T1000 (cell line): ENCODE measurements at regions not wholly inside any gene's neighbourhood (a gene's known extent, or its start where the extent isn't known, plus 50 kb on each side); places are given as distances from the start of the nearest gene placed in this dataset.

Experiments used
- DNase-seq: peaks from one replicate; lab custom pipeline; 2025; ENCODE audit warnings: mixed read lengths; lab: John Stamatoyannopoulos, UW

DNA sequence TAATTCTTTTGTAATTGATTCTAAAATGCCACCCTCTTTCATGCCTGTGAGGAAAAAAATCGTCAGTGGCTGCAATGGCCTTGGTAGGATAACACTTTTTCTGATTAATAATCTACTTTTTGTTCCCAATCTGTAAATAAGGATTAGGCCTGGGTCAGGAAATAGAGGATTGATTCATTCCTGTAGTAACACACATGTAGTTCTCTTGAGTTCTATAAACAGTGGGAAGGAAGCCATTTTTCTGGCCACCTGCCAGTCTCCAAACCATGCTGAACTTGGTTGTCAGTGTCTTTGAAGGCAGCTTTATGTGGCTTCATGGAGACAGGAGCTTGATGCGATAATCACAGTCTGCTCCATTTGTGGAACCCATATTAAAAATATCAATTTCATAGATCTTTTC, 169.3 kb upstream of the NFE2L3 start:
- DNase-seq, result no peak

DNA sequence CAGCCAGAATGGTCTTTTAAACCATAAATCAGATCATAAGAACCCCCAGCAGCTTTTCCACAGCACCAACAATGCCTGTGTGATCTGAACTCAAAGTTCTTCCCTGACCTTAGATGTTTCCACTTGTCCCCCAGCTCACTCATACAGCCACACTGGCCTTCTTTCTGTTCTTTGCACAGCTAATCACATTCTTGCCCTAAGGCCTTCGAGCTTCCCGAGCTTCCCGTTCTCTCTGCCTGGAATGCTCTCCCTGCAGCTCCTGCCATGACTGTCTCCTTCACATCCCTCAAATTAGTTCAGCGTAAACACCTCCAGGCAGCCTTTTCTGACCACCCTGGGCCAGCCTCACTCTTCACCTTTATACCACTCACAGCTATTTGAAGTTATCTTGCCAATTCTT, 166.8 kb upstream of the NFE2L3 start:
- no peak for DNase-seq

DNA sequence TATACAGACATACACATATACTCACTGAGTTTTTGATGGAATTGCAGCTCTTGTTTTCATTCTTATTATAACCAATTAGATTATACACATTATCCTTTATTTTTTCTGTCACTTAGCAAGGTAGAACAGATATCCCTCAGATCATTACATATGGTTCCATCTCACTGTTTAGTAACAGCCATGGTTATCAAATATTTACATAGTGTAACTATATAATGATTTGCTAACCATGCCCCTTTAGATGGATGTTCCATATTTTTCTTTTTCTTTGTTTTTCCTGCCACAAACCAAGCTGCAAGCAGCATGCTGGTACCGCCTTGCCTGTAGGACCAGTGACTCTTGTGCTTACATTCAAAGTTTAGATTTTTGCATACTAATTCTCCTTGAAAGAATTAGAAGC, 163.4 kb upstream of the NFE2L3 start:
- no peak for DNase-seq

DNA sequence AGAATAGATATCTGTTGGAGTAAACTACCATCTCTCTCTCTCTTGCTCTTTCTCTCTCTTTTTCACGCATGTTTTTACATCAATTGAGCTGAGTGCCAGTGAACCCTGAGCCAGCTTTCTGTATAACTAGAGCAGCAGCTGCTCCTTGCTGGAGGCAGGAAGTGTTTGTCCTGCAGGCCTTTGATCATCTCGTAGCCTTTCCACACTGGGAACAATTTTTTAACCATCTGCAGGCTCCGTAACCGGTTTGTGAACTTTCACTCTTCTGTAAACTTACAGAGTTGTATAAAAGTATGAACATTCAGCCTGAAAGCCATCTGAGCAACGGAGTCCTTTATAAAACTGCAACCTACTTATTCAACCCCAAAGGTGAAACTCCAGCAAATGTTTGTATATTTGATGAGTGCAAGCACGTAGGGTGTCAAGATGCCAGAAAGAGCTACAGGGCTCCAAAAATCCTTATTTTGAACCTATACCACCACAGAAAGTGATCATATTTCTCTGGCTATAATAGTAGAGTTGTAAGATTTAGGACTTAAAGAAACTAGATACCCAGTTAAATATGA, 162.8 kb upstream of the NFE2L3 start:
- DNase-seq, result no peak

DNA sequence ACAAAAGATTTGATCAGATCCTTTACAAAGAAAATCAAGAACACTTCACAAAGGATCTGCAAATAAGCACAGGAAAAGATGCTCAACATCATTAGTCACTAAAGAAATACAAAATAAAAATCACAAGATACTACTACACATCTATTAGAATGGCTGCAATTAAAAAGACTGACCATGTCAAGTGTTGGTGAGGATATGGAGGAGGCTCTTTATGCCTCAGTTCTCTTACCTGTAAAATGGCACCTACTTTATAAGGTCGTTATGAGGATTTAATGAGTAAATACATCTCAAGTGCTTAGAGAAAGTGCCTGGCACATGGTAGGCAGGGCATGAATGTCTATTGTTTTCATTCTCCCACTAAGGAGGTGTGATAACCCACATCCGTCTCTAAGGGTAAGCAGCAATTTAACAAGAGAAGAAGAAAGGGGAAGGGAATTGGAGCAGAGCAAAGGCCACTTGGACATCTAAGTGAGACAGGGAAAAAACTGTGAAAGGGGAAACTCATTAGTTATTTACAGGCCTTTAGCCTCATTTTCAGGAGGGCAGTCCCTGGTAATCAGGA, 157.5 kb upstream of the NFE2L3 start:
- DNase-seq, result no peak

DNA sequence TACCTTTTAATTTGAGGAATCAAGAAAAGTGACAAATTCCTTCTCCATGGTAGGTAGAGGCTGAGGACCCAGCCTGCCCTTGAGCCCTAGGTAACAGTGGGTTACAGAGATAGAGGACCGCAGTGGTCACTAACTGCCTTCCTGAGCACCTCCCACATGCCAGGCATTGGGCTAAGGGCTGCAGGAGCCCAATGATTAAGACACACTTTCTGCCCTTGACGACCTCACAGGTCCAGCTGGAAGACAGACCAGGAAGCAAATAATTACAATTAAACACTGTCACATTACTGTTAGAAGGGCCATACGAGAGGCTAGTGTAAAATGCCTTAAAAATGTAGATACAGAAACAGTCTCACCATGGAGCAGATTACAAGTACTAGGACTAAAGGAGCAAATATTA, 156.8 kb upstream of the NFE2L3 start:
- no peak for DNase-seq

DNA sequence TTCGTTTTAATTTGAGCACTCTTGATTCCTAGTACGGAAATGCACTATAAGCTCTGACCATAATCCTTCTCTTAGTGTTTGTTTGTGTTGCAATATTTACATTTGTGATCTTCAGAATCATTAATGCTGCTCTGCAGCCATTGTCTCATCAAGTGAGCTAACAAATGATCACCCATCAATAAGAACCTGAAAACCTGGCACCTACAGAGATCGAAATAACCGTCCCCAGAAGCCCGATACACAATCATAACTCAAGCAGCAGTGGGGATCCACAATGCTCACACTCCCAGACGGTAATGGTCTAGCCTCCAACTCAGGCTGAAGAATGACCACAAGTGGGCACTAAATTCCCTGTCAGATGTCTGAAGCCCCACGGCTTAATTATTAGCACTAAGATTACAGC, 156.0 kb upstream of the NFE2L3 start:
- DNase-seq, result no peak

DNA sequence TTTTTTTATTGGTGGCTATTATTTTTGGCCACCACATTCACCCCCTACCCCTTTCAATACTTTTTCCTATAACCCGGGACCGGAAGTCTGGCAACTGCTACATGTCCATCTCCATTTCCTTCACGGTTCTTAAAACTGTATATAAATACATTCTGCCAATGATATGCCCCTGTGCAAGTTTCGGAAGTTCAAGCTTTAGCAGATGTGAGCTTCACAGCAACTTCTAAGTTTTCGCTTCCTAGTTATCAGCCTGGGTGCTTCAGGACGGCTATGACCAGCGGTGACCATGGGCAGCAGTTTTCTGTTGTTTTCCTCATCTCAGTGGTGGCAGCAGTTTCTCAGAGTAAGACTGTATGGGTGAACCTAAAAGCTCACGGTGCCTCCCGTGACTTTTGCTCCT, 153.5 kb upstream of the NFE2L3 start:
- no peak for DNase-seq

DNA sequence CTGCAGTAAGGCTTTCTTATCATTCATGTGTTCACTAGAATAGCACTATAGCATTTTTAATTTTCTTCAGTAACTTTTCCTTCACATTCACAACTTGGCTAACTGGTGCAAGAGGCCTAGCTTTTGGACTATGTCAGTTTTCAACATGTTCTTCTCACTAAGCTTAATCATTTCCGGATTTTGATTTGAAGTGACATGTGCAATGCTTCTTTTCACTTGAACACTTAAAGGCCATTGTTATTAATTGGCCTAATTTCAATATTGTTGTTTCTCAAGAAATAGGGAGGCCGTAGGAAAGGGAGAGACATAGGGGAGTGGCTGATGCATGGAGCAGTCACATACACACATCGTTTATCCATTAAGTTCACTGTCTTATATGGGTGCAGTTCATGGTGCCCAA, 151.2 kb upstream of the NFE2L3 start:
- no peak for DNase-seq

DNA sequence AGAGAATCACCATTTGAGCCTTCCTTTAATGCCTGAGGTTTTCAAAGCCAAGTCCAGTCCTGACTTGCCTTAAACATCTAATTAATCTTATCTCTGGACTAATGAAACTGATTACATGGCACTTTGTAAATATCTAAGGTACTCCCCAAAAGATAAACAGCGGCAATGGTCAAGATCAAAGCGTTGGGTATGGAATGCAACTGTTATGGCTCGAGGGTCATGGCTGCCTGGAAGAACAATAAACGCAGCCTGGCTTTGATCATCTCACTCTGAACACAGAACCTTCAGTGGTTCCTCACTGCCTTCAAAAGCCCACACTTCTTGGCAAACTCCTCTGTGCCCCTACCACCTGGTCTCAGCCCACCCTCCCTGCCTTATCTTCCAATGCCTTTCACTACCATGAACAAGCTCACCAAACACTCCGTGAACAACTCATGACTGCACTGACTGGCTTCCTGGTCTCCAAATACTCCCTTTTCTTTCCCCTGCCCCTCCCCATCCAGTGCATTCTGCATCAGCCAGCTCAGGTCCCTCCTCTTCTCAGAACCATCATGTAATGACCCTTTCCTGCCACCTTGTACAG, 150.2 kb upstream of the NFE2L3 start:
- DNase-seq, result no peak

DNA sequence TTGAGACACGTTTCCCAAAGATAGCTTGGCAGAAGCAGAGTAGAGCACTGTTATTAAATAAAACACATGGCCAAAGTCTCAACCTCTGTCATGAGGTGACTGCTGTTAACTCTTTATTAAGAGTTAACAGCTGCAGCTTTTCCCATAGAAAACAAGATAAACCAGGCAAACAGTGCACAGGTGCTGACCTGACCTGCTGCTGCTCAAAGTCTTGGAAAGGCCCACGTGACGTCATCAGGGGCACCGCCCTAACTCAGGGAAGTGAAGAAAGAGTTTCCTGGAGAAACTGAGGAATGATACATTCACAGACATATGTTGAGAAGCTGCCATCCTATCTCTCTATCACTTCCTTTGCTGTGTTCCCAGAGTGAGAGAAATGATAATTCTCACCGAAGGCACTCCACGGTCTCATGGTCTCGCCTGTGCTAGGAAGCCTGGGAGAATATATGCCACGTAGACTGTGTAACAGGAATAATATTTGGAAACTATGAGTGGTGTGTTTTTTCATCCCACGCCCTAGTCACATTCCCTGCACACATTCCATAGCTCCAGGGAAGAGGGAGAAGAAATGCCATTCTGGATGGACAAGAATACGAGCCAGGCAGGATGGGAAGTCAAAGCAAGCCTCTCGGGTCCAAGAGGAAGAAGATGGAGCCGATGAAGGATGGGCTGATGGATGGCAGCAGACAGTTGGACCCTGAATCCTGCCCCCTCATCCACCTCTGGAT, 146.2 kb upstream of the NFE2L3 start:
- DNase-seq, result no peak

DNA sequence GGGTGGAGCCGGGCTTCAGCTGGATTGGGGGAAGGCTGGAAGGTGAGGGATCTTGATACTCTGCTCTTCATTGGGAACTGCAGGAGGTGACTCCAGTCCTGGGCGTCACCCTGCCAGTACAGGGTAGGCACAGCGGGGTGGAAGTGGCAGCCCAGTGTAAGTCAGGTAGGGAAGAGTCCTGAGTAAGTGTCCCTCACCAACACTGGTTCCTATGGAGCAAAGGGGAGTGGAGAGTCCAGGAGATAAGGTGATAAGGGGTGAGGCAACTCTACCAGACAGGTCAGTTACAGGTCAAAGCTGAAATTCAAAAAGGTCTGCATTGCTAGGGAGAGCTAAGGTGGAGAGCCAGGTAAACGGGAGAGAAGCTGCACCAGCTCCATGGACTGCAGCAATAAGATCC, 145.6 kb upstream of the NFE2L3 start:
- DNase-seq, result no peak

DNA sequence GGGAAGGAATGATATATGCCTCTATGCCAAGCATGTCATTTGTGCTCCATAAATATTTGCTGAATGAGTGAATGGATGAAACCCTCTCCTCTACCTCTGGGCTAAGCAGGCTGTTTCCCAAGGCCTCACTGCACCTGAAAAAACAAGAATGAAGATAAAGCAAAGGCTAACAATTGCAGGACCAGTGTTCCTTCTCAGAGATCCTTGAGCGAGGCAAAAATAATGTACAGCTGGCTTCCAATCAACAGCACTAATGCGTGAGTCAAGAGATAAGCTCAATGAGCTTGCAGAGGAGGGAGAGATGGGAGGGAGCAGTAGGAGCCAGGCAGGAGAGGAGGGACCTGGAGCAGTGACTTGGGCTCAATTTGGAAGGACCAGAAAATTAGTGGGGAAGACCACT, 144.5 kb upstream of the NFE2L3 start:
- no peak for DNase-seq

DNA sequence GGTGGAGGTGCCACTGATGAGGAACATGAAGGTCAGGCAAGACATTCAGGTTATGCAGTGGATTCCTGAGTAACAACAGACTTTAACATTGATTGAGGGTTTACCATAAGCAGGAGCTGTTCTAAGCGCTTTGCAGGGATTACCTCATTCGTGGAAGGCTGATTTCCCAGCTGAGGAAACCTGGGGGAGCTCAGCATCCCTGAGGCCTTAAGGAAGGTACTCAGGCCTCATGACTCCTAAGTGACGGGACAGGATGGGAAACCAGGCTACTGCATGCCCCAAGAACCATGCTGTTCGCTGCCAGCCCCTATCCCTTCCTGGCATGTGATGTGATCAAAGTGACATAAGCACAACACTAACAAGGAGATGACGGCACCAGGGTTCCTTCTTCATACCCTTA, 143.6 kb upstream of the NFE2L3 start:
- no peak for DNase-seq

DNA sequence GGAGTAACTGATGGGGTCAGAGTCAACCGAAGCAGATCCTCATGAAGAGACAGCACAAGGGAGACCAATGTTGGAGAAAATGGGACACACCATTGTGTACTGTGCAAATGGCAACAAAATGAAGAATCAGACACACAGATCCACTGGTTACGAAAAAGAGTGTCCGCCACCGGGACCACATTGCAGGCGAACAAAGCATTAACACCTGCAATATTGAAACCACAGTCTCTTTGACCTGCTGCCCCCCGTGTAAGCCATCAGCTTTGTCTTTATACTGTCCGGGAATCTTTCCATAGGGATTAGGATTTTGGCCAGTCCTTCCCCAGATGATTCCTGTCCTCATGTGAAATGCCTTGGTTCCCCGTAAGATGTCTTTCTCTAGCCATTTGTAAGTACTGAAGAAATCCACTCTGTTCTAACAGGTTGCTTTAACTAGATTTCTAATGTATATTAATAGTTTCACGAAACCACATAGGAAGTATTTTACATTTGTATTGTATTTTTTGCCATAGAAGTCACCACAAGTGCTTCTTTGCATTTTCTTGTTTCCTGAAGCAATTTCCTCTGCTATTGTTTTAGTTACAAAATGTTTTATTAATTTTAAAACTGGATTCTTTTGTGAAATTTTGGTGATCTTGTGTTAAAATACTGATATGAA, 140.8 kb upstream of the NFE2L3 start:
- no peak for DNase-seq

DNA sequence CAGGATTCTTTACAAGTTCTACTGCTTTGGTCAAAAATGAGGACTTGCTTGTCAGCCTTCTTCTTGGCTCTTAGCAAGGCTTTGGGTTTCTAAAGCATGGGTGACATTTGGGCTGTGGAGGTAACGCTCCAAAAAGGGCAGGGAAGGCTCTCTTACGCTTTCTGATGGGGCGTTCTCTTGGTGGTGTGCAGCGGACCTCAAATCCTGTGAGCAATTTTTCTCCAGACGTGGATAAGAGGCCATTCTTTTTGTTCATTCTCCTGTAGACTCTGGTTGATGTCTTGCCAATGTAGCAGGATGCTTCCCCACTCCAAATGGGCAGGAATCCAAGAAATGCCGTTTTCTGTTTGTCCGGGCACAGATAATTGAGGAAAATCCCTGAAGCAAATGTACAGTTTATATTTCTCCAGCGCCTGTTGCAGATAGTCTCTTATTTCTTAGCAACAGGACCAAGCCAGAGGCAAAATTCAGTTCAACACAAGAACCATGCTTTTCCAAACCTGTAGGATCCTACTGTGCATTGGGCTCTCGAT, 138.4 kb upstream of the NFE2L3 start:
- no peak for DNase-seq

DNA sequence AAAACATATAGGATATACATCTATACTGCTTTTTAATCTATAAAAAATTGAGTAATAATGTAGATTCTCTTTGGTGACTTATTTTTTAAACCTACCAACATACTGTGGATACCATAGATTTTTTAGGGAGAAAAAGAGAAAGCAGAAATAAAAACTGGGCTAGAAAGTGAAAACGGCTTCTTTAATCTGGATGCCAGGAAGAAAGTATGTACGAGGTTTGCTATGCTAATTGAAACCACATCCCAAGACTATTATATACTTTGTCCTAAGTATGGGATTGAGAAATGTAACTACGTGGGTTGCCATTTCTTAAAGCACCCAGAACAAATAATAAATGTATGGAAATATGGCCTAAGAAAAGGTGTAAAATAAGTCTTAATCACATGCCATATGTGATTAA, 129.0 kb upstream of the NFE2L3 start:
- DNase-seq, result no peak

DNA sequence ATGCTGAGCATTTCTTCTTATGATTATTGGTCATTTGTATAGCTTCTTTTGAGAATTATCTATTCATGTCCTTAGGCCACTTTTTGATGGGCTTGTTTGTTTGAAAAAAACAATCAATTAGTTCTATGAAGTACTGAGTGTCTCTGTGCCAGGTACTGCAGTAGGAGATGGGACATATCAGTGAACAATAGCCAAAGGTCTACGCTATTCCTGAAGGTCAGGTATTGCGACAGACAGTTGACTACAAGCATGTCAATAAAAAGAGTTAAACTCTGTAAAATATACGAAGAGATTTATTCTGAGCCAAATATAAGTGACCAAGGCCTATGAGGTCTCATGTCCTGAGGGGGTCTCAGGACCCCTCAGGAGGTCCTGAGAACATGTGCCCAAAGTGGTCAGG, 122.1 kb upstream of the NFE2L3 start:
- no peak for DNase-seq

DNA sequence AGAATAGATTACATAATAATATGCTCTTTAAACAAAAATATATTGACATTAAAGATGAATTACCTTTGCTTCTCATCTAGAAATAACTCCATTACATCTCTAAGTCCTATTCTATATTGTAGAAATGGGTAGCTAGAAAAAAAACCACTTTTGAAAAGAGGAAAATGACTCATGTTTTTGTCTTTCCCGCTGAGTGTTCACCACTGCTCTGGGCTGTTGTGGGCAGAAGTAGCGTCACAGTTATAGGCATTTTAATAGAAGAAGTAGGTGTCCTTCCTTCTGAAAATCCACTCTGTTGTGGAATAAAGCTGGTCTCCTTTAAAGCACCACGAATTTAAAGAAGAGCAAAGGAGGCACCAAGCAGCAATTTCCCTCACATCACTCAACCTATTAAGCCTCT, 117.6 kb upstream of the NFE2L3 start:
- no peak for DNase-seq

DNA sequence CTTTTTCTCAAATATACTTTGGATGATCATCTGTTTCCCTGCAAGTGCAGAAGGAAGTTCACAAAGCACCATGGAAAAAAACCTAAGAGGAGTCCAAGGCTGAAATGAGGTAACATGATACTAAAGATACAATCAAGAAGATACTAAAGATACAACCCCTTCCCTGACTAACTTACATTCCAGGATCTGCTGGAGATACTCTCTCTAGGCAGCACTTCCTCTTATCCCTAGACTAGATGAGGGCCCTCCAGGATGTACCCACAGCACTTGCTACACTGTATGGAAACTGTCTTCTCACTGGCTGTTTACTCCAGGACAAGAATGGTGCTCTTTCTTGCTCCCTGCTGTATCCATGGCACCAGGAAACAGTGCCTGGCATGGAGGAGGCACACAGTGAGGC, 116.4 kb upstream of the NFE2L3 start:
- DNase-seq, result no peak

DNA sequence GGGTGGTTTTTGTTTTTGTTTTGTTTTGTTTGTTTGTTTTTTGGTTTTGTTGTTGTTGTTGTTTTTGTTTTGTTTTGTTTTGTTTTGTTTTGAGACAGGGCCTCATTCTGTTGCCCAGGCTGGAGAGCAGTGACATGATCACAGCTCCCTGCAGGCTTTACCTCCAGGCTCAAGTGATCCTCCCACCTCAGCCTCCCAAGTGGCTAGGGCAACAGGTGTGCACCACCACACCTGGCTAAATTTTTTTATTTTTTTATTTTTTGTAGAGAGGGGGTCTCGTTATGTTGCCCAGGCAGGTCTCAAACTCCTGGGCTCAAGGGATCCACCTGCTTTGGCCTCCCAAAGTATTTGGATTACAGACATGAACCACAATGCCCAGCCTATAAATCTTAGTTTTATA, 115.9 kb upstream of the NFE2L3 start:
- DNase-seq, result no peak

DNA sequence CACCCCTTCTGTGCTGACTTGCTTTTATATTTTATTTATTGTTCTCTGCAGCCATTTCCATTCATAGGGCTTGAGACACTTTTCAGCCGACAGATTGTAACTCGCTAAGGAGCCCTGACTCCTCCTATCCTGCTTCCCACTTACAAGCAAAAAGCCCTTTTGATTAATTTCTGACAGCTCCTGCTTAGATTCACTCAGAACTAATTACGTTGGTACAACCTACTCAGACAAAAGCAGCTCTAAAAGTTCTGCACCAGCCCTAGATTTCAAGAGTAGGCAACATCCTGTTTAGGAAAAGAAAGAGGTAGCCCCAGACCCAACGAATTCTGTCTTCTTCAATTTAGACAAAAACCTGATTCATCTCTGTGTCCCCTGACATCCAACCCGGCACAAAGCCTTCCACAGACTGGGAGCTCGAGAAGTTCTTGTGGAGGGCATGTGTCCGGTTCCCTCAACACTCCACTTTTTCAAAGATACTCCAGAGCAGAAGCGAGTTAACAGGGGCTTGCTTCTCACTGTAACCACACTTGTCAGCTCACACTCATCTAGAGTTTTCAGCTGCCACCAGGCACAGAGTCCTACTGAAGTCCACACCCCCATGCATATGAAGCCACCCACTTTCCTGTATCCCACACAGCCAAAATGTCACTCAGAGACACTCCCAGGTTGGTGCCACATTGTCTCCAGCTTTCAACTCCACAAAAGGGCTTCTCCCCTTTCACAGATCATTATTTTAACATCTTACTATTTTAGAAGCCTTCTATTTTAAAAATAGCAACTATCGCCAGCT, 113.6 kb upstream of the NFE2L3 start:
- no peak for DNase-seq
